ENCODE measurements at regions not wholly inside any gene's neighbourhood (a gene's known extent, or its start where the extent isn't known, plus 50 kb on each side); places are given as distances from the start of the nearest gene placed in this dataset.

DNA sequence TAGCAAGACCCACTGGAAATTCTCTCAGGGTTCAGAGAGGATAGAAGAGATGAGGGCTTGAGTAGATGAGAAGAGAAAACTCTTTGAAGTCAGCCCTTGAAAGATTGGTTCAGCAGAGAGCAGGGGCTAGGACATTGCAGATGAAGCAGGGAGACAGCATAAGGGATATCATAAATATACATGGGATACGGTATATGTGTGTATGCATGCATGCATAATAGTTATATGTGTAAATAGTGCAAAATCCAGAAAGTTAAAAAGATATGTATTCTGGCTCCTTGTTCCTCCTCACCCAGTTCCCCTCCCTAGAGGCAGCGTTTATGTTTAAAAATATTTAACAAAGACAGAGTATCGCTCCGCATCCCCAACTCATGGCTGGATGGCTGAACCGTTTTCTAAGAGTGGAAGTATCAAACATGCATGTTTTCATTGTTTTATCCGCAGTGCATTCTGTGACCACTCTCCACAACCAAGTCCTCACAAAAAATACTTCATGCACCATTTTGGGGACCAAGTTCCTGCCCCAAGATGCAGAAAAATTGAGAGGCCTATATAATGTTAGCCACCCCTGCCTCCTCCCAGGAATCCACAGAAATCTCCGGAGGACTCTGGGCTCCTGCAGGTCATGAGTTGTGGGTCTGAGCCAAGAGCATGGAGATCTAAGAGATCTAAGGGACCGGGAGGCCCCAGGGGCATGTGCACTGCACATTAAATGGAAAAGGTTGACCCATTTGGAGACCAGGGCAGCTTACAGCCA, 119.5 kb downstream of the MTX3 start:
- no peak for DNase-seq

DNA sequence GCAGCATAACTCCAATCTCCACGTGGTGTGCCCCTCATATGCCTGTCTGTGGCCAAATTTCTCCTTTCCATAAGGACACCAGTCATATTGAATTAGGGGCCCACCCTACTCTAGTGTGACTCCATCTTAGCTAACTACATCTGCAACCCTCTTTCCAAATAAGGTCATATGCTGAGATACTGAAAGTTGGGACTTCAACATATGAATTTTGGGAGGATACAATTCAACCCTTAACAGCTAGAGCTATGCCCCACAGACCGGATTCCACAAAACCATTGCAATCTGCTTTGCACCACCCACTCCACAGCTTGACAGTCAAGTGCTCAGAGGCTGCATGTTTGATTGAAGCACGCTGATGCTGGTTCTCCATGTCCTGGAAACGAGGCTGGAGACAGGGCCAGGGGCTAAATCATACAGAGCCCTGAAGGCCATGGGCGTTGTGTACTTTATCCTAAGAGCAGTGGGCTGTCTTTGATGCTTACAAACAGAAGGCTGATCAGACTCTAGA, 122.8 kb downstream of the MTX3 start:
- no peak for DNase-seq

DNA sequence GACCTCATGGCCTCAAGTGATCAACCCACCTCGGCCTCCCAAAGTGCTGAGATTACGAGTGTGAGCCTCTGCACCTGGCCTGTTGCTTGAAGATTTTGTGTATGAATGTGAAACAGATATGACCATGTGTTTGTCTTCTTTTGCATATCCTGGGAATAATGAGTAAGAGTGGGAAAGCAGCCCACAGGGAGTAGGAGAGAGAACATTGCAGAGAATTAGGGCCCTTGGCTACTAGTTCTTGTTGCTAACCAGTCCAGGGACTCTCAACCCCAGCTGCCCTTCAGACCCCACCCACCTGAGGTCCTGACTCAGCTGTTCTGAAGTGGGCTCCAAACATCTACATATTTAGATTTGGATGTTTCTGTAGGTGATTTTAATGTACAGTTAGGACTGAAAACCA, 125.5 kb downstream of the MTX3 start:
- DNase-seq: no peak

DNA sequence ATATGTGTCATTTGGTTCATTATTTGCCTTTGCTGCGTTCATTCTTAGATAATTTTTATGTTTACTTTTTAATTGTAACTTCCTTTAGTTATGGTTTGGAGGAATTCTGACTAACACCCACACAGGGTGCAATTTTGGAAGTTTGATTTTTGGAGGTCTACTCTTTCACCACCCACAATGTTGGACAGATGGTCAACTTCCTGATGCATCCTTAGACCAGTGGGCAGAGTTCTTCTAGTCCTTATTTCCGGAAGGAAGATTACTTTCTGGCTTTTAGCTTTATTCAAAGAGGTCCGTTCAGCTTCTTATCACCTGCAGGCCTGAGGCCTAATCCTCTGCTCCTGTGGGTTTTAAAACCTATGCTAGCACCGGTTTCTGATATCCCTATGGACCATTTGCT, 126.7 kb downstream of the MTX3 start:
- DNase-seq: no peak

DNA sequence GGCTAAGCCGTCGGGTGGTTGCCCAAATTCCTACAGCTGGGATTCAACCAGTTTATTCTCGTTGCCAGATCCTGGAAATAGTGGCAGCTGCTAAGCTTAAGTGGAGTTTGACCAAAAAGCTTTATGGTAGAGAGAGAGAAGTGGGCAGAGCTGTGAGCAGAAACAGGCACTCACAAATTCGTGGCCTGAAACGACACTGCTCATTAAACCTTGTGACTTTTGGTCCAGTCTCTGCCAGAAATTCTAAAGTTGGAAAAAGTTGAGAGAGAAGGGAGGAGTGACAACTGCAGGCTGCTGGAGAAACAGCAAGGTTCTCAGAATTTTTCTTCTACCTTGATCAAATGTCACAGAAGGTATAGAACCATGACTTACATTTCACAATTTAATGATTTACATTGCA, 131.5 kb downstream of the MTX3 start:
- peak in 1 of 58 donors; percentile 21 for DNase-seq

DNA sequence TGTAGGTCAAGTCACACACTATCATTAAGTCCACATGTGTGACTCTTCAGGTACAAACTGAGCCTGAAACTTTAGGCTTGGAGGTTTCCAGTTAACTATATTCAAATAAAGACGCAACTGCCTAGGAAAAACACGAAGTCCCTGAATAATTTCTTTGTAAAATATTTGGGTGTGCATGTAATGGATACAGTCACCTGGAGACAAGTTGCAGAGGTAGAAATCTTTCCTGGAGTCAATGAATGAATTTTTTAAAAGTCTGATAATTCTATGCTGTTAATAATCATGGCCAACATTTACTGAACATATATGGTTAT, 132.7 kb downstream of the MTX3 start:
- no peak for DNase-seq

DNA sequence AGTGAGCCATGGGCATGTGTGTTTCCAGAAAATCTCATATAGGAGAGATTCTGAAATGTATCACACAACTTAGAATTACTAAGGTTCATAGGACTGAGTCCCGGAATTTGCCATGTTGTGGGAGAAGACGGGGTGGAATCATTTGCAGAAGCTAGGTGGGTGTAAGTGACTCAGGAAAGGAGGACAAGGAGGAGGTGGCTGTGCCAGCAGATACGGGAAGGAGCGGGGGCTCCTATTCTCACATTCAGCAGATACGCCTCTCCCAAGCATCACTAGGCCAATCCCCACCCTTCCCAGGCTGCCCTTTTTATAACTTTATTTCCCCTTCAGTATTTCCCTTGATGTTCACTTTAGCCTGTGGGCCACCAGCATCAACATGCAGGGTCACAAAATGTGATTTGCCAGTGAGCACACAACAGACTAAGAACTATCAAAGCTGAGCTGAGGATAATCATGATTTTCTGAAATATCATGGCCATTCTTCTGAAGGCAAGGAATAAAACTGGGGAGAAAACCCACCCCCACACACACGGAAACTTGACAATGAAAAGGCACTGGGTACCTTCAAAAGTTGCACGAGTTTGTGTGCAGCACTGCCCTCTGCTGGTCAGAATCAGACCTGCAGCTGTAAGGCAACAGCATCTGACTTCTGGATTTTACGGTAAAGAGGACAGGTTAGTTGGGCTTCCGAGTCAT, 133.2 kb downstream of the MTX3 start:
- DNase-seq: peak in 56 of 58 donors; percentile 8 to 87 (median 42)

DNA sequence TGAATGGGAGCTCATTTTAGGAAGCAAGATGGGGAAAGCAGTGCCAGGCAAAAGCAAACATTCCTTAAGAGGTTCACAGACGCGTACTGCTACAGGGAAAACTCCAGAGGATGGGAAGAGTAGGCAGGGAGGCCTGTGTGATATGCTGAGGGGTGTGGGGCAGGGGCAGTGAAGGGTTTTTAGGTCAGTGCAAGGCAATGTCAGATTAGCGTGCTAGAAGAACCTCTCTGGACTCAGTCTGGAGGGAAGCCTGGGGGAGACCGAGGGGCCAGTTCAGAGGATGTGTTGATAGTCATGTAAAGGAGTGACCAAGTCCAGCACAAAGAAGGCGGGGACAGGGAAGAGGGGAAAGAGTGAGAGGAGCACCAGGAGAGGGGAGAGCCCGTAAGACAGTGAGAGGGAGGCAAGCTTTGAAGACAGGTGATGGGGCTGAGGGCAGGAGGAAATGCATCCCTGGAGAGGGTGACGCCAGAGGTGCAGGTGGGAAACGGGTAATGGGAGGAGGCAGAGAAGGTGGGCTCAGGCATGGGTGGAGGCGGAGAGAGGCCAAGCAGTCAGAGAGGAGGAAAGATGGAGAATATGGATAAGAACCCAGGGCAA, 134.5 kb downstream of the MTX3 start:
- no peak for DNase-seq

DNA sequence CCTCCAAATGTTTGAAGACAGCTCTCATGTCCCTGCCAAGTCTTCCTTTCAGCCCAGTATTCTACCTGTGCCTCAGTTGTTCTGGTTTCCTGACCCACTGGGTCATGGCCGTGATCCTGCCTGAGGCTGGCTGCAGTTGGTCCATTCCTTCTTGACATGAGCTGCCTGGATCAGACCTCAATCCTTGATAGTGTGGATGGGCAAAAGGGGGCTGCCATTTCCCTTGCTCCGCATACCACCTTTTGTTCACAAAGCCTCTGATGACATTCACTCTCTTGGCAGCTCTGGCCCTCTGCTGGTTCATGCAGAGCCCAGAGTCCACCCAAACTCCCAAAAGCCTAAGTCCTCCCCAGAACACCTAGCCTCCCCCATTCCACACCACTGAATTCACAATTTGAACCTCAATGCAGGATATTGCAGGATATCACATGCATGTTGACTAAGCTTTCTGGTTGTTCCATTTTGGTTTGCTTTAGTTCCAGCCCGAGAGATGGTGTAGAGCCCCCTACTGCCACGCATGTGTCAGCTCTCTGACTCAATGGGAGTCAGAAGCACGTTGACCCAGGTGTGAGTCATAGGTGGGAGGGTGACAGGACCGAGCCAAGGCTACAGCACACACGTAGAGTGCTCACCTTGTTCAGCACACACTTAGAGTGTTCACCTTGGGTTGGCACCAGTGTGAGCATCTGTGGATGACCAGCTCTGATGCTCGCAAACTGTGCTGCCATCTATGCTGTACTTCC, 137.2 kb downstream of the MTX3 start:
- DNase-seq: no peak

DNA sequence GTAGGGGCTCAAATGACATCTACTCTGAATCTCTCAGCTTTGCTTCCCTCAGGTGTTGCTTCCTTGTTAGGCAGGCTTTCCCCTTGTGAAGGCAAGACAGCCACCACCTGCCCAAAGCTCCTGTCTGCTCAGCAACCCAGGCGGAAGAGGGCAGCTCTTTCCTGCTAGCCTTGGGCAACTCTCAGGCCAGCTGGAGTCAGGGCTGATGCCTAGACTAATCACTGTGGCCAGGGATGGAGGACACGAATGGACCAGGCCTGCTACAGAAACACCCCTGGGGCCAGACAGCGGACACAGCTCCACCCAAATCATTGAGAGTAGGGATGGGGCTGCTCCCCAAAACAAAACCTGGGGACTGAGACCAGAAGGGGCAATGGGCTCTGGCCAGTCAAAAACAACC, 138.0 kb downstream of the MTX3 start:
- DNase-seq: no peak

DNA sequence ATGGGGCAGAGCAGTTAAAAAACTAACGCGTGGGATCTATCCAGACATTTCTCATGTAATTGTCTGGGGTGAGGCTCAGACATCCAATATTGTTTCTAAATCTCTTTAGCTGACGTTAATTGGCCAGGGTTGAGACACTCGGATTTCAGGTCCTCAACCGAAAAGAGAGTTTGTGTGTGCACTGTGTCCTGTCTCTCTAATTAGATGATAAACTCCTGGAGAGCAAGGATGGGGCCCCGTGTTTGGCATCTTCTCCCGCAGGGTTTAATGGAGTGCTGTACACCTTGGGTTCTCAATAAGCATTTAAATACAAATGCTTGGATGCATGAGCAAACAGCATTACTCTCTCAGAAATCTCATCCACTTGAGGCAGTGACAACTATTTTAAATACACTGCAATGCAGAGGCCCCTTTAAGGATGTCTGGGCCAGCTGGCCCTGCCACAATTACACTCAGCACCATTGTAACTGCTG, 139.6 kb downstream of the MTX3 start:
- no peak for DNase-seq

DNA sequence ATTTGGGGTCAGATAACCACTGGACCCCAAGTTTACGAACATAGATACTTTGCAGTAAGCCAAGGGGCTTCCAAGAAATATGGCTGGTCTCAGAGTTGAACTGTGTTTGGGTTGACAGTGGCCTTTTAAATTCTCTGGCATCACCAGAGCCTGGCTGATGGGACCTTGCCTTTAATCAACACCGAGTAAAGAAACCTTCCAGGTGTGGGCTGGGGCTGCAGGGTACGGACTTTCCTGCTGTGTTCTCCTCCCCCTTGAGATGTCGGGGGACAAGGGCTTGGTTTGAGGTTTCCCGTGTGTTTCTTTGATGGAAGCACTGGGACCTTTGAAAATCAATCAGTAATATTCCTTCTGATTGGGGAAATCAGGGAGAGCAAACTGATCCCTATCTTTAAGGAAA, 140.1 kb downstream of the MTX3 start:
- DNase-seq: no peak

DNA sequence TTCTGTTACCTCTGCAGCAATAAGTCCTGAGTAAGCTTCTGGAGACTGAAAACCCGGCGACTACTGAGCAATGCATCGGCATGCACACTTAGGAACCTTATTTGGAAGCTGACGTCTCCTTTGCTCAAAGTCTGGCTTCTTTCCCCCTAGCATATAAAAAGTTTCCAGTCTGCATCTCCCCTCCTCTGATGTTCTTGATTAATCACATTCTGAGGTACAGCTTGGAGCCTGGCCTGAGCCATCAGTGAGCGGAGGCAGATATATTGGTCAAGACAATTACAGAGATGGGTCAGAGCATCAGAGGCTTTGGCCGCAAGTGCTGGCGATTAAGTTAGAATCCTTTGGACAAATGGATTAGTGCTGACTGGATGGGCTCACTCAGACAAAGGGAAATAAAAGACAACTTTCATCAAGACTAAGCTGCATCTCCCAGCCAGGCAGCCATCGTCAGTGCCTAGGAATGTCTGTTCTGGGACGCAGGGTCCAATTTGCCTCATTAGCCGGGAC, 140.7 kb downstream of the MTX3 start:
- no peak for DNase-seq

DNA sequence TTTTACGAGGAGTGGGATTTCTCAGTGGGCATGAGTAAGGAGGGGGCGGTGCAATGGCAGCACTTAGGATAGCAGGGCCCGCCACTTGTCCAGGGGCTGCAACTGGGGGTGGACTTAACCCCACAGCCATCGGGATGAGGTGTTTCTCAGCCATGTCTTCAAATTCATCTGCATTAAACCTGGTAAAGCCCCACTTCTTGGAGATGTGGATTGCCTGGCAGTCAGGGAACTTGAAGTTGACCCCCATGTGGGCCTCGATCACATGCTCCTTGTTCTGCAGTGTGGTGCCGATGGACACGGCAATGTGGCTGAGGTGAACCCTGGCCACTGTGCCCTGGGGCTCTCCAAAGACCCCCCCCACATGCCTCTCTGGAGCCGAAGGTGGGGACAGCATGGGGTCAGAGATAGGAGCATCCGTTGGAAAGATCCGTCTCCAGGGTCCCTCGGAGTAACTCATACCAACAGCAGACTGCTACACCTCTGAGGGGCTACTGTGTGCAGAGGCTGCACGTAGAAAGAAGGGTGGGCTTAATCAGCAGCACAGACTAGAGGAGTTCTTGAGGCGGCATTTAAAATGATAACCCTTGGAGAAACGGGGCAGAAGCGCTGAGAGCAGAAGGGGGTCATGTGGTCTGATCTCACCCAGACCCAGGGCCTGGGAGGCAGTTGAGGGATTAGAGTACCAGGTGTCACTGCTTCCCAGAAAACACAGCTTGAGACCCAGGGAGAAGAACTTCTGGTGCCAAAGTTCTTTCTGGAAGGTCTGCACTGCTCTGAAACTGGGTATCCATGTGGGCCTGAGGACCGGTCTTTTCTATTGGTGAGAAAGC, 141.4 kb downstream of the MTX3 start:
- no peak for DNase-seq
